ENCODE measurements at regions not wholly inside any gene's neighbourhood (a gene's known extent, or its start where the extent isn't known, plus 50 kb on each side); places are given as distances from the start of the nearest gene placed in this dataset.

GRCh38 chr9:29669613-29670012, 2096.3 kb upstream of the C9orf72 start:
- intact Hi-C loops (cut with micrococcal nuclease; ENCODE audit: unreplicated experiment) = no loop called here
- no TSS peak for BruUV-seq (replicated peaks)
- no peak for FAIRE-seq
- TF ChIP-seq ZNF384 (IDR thresholded peaks at IDR 0.05; ENCODE audit: borderline replicate concordance, low read depth, low read length) (no peak), SMAD1 (IDR thresholded peaks at IDR 0.05; ENCODE audit: low read depth, partially characterized antibody) (no peak), TCF7 (IDR thresholded peaks at IDR 0.05; ENCODE audit: borderline replicate concordance) (no peak), BACH1 (IDR thresholded peaks at IDR 0.05; ENCODE audit: borderline replicate concordance) (no peak), PBX3 (IDR thresholded peaks at IDR 0.05; ENCODE audit: insufficient replicate concordance, low read depth, low read length) (no peak), RB1 (IDR thresholded peaks at IDR 0.05; ENCODE audit: borderline replicate concordance) (no peak), NFXL1 (IDR thresholded peaks at IDR 0.05; ENCODE audit: borderline replicate concordance) (no peak), CHD1 (IDR thresholded peaks at IDR 0.05; ENCODE audit: low read depth, low read length) (no peak), MTA3 (IDR thresholded peaks at IDR 0.05; ENCODE audit: borderline replicate concordance, low read length) (no peak), DPF2 (IDR thresholded peaks at IDR 0.05) (no peak), IKZF2 (IDR thresholded peaks at IDR 0.05) (no peak), FOS (IDR thresholded peaks at IDR 0.05; ENCODE audit: borderline replicate concordance, extremely low read depth, insufficient read length) (no peak), ATF3 (IDR thresholded peaks at IDR 0.05; ENCODE audit: borderline replicate concordance, extremely low read depth, low read depth, low read length) (no peak), TCF12 (IDR thresholded peaks at IDR 0.05; ENCODE audit: low read depth, low read length) (no peak), USF2 (IDR thresholded peaks at IDR 0.05; ENCODE audit: borderline replicate concordance, low read depth, low read length) (no peak), KDM1A (IDR thresholded peaks at IDR 0.05; ENCODE audit: borderline replicate concordance) (no peak)
- TF ChIP-seq, protein P1, sequence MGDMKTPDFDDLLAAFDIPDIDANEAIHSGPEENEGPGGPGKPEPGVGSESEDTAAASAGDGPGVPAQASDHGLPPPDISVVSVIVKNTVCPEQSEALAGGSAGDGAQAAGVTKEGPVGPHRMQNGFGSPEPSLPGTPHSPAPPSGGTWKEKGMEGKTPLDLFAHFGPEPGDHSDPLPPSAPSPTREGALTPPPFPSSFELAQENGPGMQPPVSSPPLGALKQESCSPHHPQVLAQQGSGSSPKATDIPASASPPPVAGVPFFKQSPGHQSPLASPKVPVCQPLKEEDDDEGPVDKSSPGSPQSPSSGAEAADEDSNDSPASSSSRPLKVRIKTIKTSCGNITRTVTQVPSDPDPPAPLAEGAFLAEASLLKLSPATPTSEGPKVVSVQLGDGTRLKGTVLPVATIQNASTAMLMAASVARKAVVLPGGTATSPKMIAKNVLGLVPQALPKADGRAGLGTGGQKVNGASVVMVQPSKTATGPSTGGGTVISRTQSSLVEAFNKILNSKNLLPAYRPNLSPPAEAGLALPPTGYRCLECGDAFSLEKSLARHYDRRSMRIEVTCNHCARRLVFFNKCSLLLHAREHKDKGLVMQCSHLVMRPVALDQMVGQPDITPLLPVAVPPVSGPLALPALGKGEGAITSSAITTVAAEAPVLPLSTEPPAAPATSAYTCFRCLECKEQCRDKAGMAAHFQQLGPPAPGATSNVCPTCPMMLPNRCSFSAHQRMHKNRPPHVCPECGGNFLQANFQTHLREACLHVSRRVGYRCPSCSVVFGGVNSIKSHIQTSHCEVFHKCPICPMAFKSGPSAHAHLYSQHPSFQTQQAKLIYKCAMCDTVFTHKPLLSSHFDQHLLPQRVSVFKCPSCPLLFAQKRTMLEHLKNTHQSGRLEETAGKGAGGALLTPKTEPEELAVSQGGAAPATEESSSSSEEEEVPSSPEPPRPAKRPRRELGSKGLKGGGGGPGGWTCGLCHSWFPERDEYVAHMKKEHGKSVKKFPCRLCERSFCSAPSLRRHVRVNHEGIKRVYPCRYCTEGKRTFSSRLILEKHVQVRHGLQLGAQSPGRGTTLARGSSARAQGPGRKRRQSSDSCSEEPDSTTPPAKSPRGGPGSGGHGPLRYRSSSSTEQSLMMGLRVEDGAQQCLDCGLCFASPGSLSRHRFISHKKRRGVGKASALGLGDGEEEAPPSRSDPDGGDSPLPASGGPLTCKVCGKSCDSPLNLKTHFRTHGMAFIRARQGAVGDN (IDR thresholded peaks at IDR 0.05) = no peak
- TF ChIP-seq, protein P2, sequence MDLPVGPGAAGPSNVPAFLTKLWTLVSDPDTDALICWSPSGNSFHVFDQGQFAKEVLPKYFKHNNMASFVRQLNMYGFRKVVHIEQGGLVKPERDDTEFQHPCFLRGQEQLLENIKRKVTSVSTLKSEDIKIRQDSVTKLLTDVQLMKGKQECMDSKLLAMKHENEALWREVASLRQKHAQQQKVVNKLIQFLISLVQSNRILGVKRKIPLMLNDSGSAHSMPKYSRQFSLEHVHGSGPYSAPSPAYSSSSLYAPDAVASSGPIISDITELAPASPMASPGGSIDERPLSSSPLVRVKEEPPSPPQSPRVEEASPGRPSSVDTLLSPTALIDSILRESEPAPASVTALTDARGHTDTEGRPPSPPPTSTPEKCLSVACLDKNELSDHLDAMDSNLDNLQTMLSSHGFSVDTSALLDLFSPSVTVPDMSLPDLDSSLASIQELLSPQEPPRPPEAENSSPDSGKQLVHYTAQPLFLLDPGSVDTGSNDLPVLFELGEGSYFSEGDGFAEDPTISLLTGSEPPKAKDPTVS (IDR thresholded peaks at IDR 0.05; ENCODE audit: low read depth, low read length) = no peak

More at GRCh38 chr9:29669613-29670012, 2096.3 kb upstream of the C9orf72 start:
- H3K36me3 ChIP-seq (ENCODE audit: control insufficient read depth in 2 of 2, insufficient read depth in 2 of 2, low read length in 1 of 2) = no peaks in the 10 kb centered on the region
- no peaks in the 10 kb centered on the region for H3K79me2 ChIP-seq (ENCODE audit: control insufficient read depth, insufficient read depth, low read length)
- ChIA-PET CTCF (no interaction called here), RAD21 (ENCODE audit: unreplicated experiment) (no interaction called here), SMC1A (ENCODE audit: uncharacterized antibody, unreplicated experiment) (no interaction called here), POLR2A (no interaction called here)
- H3K9me3 ChIP-seq (replicated peaks; ENCODE audit: control insufficient read depth, insufficient read depth, low read length) = no peaks in the 10 kb centered on the region
- no peaks in the 10 kb centered on the region for H4K20me1 ChIP-seq (ENCODE audit: control insufficient read depth, insufficient read depth)
- no peaks in the 10 kb centered on the region for H3K27me3 ChIP-seq (replicated peaks in 1 of 2; ENCODE audit: control insufficient read depth in 2 of 2, insufficient read depth in 2 of 2, low read length in 1 of 2)
- H3K4me2 ChIP-seq (ENCODE audit: control insufficient read depth, insufficient read depth) = no peak overlapping the region
- no peak for ATAC-seq
- in situ Hi-C loops (cut with MboI) = no loop called here
- no peak overlapping the region for H2AFZ ChIP-seq (ENCODE audit: control insufficient read depth, low read depth, low read length)
- DNase-seq (ENCODE audit: low read depth, low spot score) = no peak
- H3K27ac ChIP-seq (ENCODE audit: control insufficient read depth, insufficient read depth) = no peak overlapping the region
- H3K9ac ChIP-seq (ENCODE audit: control insufficient read depth, insufficient read depth, low read length) = no peak overlapping the region
- no peak overlapping the region for H3K4me3 ChIP-seq
- 58% methylated on average over 1 of the region's 1 CpG for WGBS (ENCODE audit: insufficient coverage, insufficient replicate concordance, low lambda C conversion rate, missing lambda C conversion rate)
- no peaks in the 10 kb centered on the region for H3K4me1 ChIP-seq (ENCODE audit: control insufficient read depth, insufficient read depth, low read length)
